GM19452 (cell line): ENCODE measurements at regions not wholly inside any gene's neighbourhood (a gene's known extent, or its start where the extent isn't known, plus 50 kb on each side); places are given as distances from the start of the nearest gene placed in this dataset.

Experiments used
- ATAC-seq: cut with Tn5 transposase; IDR thresholded peaks from one replicate; pipeline ENCODE4 v1.9.1; 2021; ENCODE audit not compliant: unreplicated experiment

GRCh38 chr2:18949871-18950270 lies 360.5 kb upstream of the NT5C1B start:
- no peak for ATAC-seq

GRCh38 chr2:18940184-18940583 lies 350.8 kb upstream of the NT5C1B start:
- peak; percentile 91 for ATAC-seq

- peak; percentile 6 for ATAC-seq
These were observed 350.4 kb upstream of the NT5C1B start for GRCh38 chr2:18939740-18940139.

- ATAC-seq, result no peak
These were observed 345.5 kb upstream of the NT5C1B start for GRCh38 chr2:18934886-18935285.

- no peak for ATAC-seq
These were observed 343.5 kb upstream of the NT5C1B start for GRCh38 chr2:18932853-18933252.

GRCh38 chr2:18930971-18931370 lies 341.6 kb upstream of the NT5C1B start:
- no peak for ATAC-seq

GRCh38 chr2:18927525-18928232 lies 338.3 kb upstream of the NT5C1B start:
- no peak for ATAC-seq

- ATAC-seq, result no peak
These were observed 337.5 kb upstream of the NT5C1B start for GRCh38 chr2:18926631-18927524.

GRCh38 chr2:18925296-18925695 lies 335.9 kb upstream of the NT5C1B start:
- no peak for ATAC-seq

GRCh38 chr2:18924886-18925285 lies 335.5 kb upstream of the NT5C1B start:
- no peak for ATAC-seq

- ATAC-seq, result no peak
These were observed 335.0 kb upstream of the NT5C1B start for GRCh38 chr2:18924386-18924785.

- ATAC-seq, result no peak
These were observed 332.9 kb upstream of the NT5C1B start for GRCh38 chr2:18922276-18922675.

GRCh38 chr2:18918280-18918679 lies 328.9 kb upstream of the NT5C1B start:
- ATAC-seq, result no peak

GRCh38 chr2:18915227-18915626 lies 325.9 kb upstream of the NT5C1B start:
- no peak for ATAC-seq

GRCh38 chr2:18913512-18913911 lies 324.1 kb upstream of the NT5C1B start:
- ATAC-seq, result no peak

GRCh38 chr2:18912225-18912888 lies 323.0 kb upstream of the NT5C1B start:
- no peak for ATAC-seq

GRCh38 chr2:18911416-18911815 lies 322.0 kb upstream of the NT5C1B start:
- no peak for ATAC-seq

GRCh38 chr2:18910843-18911242 lies 321.5 kb upstream of the NT5C1B start:
- no peak for ATAC-seq

- ATAC-seq, result no peak
These were observed 318.6 kb upstream of the NT5C1B start for GRCh38 chr2:18907937-18908336.

- no peak for ATAC-seq
These were observed 318.1 kb upstream of the NT5C1B start for GRCh38 chr2:18907508-18907907.

GRCh38 chr2:18903750-18904149 lies 314.4 kb upstream of the NT5C1B start:
- ATAC-seq, result peak; percentile 98

GRCh38 chr2:18901242-18901641 lies 311.9 kb upstream of the NT5C1B start:
- no peak for ATAC-seq
